ENCODE measurements at regions not wholly inside any gene's neighbourhood (a gene's known extent, or its start where the extent isn't known, plus 50 kb on each side); places are given as distances from the start of the nearest gene placed in this dataset.

GRCh38 chr1:228839656-228840055 lies 104.4 kb downstream of the RHOU start:
- TF ChIP-seq CTCF (IDR thresholded peaks at IDR 0.05 in 4 of 5, conservative IDR thresholded peaks at IDR 0.05 in 1 of 5) = no peak
- TF ChIP-seq POLR2A (IDR thresholded peaks at IDR 0.05) = no peak

All from gastrocnemius medialis (tissue), 4 donors.